ENCODE measurements at regions not wholly inside any gene's neighbourhood (a gene's known extent, or its start where the extent isn't known, plus 50 kb on each side); places are given as distances from the start of the nearest gene placed in this dataset.
"Not testable (repeated sequence)": the region's sequence is repeated elsewhere in the genome, so short reads cannot be mapped to it uniquely, and the experiment has no call there.

DNA sequence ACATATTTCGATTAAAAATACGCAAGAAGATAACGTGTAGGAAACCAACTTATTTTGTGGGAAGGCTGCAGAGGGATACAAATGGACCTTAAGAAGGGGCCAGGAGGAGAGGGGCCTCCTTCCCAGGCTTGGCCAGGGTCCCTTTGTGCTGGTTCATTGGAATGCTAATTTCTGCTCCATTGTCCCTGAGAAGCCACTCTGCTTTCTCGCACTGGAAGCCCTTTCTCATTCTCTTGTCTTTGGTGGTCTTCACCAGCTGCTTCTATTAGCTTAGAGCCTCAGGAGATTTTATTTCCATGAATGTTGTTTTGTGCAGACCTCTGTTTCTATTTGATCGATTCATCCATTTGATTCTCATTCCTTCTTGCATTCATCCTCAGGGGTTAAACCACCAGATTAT lies 325.4 kb downstream of the TMEM38B start:
- no peaks in the 10 kb centered on the region for H3K27me3 ChIP-seq (ENCODE audit: low read depth)
- no peaks in the 10 kb centered on the region for H3K9me3 ChIP-seq
- intact Hi-C loops (cut with DNase I): no loop called here
- DNase-seq (no peak), ATAC-seq (no peak)
- H3K4me3 ChIP-seq: no peak overlapping the region
- no peaks in the 10 kb centered on the region for H3K4me1 ChIP-seq
- no peaks in the 10 kb centered on the region for H3K36me3 ChIP-seq
- H3K27ac ChIP-seq: no peak overlapping the region
- TF ChIP-seq, protein P1, sequence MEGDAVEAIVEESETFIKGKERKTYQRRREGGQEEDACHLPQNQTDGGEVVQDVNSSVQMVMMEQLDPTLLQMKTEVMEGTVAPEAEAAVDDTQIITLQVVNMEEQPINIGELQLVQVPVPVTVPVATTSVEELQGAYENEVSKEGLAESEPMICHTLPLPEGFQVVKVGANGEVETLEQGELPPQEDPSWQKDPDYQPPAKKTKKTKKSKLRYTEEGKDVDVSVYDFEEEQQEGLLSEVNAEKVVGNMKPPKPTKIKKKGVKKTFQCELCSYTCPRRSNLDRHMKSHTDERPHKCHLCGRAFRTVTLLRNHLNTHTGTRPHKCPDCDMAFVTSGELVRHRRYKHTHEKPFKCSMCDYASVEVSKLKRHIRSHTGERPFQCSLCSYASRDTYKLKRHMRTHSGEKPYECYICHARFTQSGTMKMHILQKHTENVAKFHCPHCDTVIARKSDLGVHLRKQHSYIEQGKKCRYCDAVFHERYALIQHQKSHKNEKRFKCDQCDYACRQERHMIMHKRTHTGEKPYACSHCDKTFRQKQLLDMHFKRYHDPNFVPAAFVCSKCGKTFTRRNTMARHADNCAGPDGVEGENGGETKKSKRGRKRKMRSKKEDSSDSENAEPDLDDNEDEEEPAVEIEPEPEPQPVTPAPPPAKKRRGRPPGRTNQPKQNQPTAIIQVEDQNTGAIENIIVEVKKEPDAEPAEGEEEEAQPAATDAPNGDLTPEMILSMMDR (IDR thresholded peaks at IDR 0.05): no peak

DNA sequence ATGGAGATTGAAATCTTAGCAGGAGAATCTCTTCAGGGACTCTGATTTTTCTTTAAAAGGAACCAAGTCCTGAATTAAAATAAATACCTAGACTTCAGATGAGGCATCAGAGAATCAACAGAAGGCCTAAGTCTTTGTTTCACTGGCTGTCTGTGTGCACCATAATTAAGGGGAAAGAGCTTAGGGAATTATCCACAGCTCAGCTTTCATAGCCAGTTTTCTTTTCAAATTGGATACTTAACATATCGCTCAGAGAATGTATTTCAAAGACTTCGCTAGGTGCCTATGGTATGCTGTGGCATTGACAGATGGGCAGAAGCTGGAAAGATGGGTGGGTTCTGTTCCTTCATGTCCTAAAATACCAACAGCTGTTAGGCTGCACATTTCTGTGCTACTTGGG lies 325.8 kb downstream of the TMEM38B start:
- no peak overlapping the region for H3K4me3 ChIP-seq
- ATAC-seq (no peak), DNase-seq (no peak)
- intact Hi-C loops (cut with DNase I): no loop called here
- H3K4me1 ChIP-seq: no peaks in the 10 kb centered on the region
- no peaks in the 10 kb centered on the region for H3K9me3 ChIP-seq
- no peaks in the 10 kb centered on the region for H3K27me3 ChIP-seq (ENCODE audit: low read depth)
- TF ChIP-seq, protein P1 (IDR thresholded peaks at IDR 0.05): no peak
- H3K36me3 ChIP-seq: no peaks in the 10 kb centered on the region
- no peak overlapping the region for H3K27ac ChIP-seq

DNA sequence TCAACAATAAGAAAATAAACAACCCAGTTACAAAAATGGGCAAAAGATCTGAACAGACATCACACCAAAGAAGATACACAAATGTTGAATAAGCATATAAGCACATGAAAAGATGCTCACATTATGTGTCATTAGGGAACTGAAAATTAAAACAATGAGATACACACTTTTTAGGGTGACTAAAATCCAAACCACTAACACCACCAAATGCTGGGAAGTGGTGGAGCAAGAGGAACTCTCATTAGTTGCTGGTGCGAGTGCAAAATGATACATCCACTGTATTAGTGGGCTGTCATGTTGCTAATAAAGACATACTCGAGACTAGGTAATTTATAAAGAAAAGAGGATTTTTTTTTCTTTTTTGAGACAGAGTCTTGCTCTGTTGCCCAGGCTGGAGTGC lies 329.1 kb downstream of the TMEM38B start:
- TF ChIP-seq, protein P1 (IDR thresholded peaks at IDR 0.05): no peak
- no peaks in the 10 kb centered on the region for H3K36me3 ChIP-seq
- H3K9me3 ChIP-seq: no peaks in the 10 kb centered on the region
- H3K27ac ChIP-seq: no peak overlapping the region
- ATAC-seq: no peak
- DNase-seq: no peak
- intact Hi-C loops (cut with DNase I): no loop called here
- no peaks in the 10 kb centered on the region for H3K27me3 ChIP-seq (ENCODE audit: low read depth)
- H3K4me3 ChIP-seq: no peak overlapping the region
- no peaks in the 10 kb centered on the region for H3K4me1 ChIP-seq

DNA sequence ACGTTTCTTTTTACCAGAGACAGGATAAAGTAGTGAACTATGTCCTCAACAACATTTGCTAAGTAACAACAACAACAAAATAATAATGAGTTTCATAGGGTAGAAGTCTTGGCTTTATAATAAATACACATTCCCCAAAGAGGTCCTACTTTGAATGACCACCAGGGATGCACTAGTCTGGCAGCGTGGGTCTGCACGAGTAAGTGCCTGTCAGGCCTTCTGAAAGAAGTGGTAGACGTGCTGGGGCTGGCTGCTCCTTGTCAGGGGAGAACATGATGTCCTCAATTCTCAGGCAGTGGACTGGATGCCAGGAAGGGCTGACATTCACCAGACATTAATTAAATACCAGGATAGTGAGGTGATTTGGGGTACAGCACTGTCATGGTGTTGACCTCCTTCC lies 331.1 kb downstream of the TMEM38B start:
- Histone ChIP-seq H3K27ac (no peak overlapping the region), H3K4me3 (no peak overlapping the region), H3K27me3 (ENCODE audit: low read depth) (no peaks in the 10 kb centered on the region), H3K9me3 (no peaks in the 10 kb centered on the region), H3K4me1 (no peaks in the 10 kb centered on the region), H3K36me3 (no peaks in the 10 kb centered on the region)
- no peak for DNase-seq
- no peak for ATAC-seq
- intact Hi-C loops (cut with DNase I): no loop called here
- TF ChIP-seq, protein P1 (IDR thresholded peaks at IDR 0.05): no peak

DNA sequence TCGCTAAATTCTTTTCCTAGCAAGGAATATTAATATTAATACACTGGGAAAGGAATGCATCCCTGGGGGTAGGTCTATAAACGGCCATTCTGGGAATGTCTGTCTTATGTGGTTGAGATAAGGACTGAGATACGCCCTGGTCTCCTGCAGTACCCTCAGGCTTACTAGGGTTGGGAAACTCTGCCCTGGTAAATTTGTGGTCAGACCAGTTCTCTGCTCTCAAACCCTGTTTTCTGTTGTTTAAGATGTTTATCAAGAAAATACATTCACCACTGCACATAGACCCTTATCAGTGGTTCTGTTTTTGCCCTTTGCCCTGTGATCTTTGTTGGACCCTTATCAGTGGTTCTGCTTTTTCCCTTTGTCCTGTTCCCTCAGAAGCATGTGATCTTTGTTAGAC lies 335.8 kb downstream of the TMEM38B start:
- H3K4me1 ChIP-seq, ATAC-seq, H3K36me3 ChIP-seq: not testable (repeated sequence)

DNA sequence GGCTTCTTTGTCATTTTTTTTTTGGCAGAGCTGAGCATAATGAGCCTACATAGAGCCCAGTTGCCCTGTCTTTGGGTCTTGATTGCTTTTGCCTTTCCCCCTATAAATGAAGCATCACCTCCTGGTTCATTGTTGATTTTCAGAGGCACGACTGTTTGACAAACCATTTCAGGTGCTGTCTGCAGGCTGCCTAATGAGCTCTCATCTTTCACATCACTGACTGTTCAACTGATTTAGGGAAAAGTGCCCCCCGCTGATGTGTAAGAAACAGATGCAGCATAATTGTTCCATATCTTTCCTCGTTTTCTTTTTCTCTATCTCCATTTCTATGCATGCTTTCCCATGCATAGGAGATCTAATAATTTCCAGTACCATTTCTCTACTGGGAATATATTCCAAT lies 338.6 kb downstream of the TMEM38B start:
- no peak overlapping the region for H3K27ac ChIP-seq
- H3K36me3 ChIP-seq: no peaks in the 10 kb centered on the region
- H3K4me3 ChIP-seq: no peak overlapping the region
- ATAC-seq: no peak
- TF ChIP-seq, protein P1 (IDR thresholded peaks at IDR 0.05): no peak
- H3K4me1 ChIP-seq: no peaks in the 10 kb centered on the region
- H3K9me3 ChIP-seq: no peaks in the 10 kb centered on the region
- H3K27me3 ChIP-seq (ENCODE audit: low read depth): no peaks in the 10 kb centered on the region
- intact Hi-C loops (cut with DNase I): no loop called here
- DNase-seq: no peak

More for the DNA sequence above, 335.8 kb downstream of the TMEM38B start:
- DNase-seq; H3K9me3 ChIP-seq; H3K27me3 ChIP-seq (ENCODE audit: low read depth); H3K4me3 ChIP-seq; intact Hi-C loops (cut with DNase I); H3K27ac ChIP-seq: not testable (repeated sequence)
